GM19463 (cell line): ENCODE measurements at regions not wholly inside any gene's neighbourhood (a gene's known extent, or its start where the extent isn't known, plus 50 kb on each side); places are given as distances from the start of the nearest gene placed in this dataset.
"Not testable (repeated sequence)": the region's sequence is repeated elsewhere in the genome, so short reads cannot be mapped to it uniquely, and the experiment has no call there.

Experiments
- ATAC-seq: cut with Tn5 transposase; IDR thresholded peaks from one replicate; pipeline ENCODE4 v1.9.1; 2021; ENCODE audit warnings: mild to moderate bottlenecking, moderate library complexity; ENCODE audit not compliant: unreplicated experiment

DNA sequence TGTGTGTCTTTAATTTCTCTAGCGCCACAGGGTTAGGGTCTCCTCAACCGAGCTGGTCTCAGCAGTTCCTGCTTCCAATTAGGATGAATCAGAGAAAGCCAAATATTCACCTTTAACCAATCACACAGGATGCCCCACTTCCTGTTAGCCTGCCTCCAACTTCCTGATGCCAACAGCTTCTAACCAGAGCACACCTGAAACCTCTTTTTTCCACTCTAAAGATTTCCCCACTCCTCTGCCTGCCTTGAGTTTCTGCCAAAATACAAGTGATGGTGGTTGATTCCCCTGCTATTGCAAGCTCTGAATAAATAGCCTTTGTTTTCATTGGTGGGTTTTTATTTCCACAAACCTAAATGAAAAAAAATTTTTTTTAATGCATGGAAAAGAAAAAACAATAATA, 144.7 kb upstream of the UST start:
- no peak for ATAC-seq

DNA sequence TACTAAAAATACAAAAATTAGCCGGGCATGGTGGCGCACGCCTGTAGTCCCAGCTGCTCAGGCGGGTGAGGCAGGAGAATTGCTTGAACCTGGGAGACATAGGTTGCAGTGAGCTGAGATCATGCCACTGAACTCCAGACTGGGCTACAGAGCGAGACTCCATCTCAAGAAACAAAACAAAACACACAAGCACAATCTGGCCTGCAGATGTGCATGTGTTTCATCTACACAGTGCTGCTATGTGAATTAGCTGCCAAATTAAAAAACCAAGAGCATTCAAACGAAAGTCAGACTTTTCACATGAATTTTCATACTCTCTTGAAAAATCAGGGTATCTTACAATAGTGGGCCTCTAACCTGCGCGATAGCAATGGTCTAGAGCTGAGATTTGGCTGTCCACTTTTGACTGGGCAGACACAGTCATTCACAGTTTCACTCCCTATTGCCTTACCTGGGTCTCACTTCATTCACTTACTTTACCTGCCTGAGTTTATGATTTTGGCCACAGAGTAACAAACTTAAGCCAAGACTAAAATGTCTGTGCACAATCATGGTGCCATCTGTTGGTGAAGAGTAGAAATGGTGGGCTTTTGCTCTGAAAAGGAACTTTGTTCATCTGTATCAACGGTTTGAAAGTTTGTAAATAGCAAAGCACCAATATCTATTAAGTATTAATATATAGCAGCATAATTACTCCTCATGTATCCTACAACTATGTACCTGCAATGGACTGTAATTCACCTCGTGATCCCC, 138.5 kb upstream of the UST start:
- no peak for ATAC-seq

- ATAC-seq: no peak
These were observed 135.6 kb upstream of the UST start for GRCh38 chr6:148611213-148611612.

- ATAC-seq: no peak
These were observed 134.8 kb upstream of the UST start for GRCh38 chr6:148612043-148612442.

DNA sequence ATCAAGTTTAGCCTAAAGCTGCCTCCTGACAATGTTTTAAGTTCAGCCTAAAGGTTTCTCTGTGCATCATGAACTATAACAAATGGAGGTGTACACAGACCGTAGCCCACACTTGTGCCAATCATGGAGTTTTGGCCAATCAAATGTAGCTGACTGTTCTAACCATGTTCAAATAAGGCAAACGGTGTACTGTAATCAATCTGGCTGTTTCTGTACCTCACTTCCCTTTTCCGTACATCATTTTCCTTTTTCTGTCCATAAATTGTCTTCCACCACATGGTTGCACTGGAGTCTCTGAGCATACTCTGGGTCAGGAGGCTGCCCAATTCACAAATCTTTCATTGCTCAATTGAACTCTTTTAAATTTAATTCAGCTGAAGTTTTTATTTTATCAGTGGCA, 132.2 kb upstream of the UST start:
- ATAC-seq: no peak

DNA sequence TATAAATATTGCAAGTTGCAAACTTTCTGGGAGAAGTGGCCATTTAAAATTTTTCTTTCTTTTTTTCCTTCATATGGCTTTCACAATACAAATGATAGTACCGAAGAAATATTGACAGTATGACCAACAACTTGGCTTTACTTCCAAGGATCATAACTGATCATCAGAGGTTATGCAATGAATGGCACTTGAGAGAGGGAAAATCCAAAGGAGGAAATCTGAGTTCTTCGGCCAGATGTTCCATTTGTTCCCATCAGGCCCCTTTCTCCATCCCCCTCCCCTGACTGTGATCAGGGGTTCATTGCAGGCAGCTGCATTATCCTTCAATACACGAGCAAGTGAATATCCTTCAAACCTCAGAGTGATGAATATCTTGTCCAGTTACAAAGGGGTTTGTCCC, 130.0 kb upstream of the UST start:
- ATAC-seq: no peak

- no peak for ATAC-seq
These were observed 129.3 kb upstream of the UST start for GRCh38 chr6:148617530-148617929.

DNA sequence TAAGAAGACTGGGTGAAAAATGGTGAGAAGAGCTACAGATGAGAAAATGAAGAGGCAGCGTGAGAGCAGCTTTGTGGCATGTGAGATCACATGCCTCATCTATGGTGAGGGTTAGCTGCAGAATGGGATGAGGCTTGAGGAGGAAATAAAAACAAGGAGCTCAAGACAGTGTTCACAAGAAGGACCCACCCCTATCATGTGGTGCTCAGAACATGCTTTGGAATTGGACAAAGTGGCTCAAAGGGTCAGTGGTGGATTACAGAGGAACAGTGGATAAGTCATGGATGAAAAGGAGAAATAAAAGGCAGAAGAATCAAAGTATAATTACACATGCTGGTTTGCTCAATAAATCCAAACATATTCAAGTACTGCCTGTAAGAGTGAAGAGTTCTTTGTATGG, 126.9 kb upstream of the UST start:
- no peak for ATAC-seq

DNA sequence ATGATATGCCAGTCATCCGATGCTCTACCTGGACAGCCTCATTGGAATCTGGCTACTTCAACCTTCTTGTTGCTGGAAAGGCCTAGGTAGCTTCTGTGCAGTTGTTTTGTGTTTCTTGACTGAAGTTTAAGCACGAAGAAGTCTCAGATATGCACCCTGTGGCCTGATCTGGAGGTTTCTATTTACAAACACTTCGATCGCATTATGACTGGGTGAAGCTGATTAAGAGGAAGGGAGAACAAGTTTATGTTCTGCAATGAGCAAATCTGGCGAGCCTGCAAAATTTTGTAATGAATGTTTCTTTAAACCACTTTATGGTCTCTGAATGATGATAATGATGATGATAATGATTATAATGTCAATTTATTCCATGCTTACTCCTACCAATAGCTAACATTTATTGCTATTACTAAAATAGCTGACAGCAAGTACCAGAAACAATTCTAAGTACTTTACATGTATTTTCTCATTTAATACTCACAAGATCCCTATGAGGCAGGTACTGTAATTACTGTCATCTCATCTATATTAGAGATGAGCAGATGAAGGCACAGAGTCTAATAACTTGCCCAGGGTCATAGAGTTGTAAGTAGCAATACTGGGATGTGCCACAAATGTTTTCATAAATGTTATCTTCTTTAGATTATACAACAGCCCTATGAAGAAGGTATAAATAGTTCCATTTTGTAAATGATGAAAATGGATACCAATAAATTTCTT, 126.1 kb upstream of the UST start:
- peak; percentile 54 for ATAC-seq

- no peak for ATAC-seq
These were observed 121.2 kb upstream of the UST start for GRCh38 chr6:148625609-148626008.

DNA sequence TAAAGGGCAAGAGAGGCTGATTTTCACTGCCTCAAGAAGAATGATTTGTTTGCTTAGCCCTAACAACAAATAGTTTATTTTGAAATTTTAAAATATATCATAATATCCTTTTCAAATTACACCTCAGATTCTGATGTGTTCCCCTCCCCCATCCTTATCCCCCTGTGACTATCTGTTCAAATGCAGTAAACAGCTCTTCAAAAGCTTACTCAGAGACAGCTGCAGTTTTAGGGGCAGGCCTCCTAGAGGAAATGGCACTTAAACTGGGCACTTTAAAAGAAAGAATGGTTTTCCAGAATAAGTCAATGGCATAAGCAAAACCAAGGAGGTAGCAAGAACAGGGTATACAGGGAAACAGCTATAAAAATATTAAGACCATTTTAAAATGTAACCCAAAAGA, 118.6 kb upstream of the UST start:
- no peak for ATAC-seq

DNA sequence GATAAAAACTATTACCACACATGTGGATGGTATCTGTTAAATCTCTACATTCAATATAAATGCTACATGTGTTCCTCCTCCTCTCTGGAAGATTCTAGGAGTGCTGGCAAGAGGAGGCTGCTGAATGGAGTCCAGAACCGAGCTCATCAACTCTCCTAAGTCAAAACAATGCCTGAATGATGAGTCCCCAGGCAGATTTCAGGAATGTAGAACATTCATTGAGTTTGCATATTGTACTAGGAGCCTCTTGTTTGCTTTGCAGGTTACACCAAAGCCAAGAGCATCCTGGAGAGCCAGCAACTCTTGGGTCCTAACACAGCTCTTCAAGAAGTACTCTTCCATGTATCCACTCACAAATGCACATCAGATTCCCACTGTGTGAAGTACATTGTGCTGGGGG, 117.6 kb upstream of the UST start:
- ATAC-seq: no peak

GRCh38 chr6:148629592-148630465, 117.0 kb upstream of the UST start:
- no peak for ATAC-seq

DNA sequence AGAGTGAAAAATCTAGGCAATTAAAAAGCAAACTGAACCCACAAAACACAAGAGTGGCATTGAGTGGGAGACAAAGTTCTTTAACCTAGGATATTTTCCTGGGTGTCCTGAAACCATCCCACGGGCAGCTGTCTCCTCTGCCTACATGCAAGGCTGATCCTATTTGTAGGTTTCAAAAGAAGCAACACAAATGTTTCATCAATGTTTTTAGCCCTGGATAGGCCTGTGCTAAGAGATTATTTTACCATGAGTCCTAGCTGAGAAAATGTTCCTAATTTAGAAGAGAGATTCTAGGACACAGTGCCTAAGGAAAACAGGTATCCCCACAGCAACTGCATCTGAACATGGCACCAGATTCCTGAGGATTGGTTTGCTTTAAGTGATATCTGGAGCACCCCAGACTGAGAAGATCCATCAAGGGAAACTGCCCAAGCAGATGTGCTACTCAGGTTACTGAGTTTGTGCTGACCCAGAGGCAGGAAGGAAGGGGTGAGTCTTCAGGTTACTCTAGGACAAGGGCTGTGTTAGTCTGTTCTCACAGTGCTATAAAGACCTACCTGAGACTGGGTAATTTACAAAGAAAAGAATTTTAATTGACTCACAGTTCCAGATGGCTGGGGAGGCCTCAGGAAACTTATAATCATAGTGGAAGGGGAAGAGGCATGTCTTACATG, 111.6 kb upstream of the UST start:
- ATAC-seq: no peak

- not testable (repeated sequence) for ATAC-seq
These were observed 105.0 kb upstream of the UST start for GRCh38 chr6:148641836-148642235.

DNA sequence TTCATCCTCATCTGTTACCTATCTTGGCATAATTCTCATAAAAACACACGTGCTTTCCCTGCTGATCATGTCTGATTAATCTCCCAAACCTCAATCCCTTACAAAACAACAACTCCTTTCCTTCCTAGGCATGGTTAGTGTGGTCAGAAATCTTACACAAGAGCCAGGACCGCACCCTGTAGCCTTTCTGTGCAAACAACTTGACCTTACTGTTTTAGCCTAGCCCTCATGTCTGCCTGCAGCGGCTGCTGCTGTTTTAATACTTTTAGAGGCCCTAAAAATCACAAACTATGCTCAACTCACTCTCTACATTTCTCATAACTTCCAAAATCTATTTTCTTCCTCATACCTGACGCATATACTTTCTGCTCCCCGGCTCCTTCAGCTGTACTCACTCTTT, 103.6 kb upstream of the UST start:
- not testable (repeated sequence) for ATAC-seq

- ATAC-seq: not testable (repeated sequence)
These were observed 101.8 kb upstream of the UST start for GRCh38 chr6:148645049-148645448.

DNA sequence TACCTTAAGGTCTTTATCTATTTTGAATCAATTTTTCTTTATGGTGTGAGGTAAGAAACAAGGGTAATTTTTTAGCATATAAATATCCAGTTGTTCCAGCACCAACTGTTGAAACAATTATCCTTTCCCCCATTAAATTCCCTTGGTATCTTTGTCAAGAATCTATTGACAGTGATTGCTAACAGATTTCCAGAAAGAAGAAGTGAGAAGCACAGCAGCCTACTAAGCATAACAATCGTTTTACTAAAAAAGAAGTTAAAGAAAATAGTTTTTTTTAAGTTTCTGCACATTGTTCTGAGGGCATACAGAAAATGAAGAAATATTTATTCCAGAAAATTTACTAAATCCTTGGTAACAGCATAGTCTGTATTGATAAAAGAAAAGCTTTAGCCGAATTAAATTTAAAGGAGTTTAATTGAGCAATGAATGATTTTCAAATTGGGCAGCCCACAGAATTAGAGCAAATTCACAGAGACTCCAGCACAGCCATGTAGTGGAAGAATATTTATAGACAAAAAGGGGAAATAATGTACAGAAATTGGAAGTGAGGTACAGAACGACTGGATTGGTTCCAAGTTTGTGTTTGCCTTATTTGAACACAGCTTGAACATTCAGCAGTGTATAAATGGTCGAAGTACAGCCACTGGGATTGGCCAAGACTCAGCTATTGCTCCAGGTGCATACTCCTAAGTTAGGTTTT, 97.9 kb upstream of the UST start:
- no peak for ATAC-seq

DNA sequence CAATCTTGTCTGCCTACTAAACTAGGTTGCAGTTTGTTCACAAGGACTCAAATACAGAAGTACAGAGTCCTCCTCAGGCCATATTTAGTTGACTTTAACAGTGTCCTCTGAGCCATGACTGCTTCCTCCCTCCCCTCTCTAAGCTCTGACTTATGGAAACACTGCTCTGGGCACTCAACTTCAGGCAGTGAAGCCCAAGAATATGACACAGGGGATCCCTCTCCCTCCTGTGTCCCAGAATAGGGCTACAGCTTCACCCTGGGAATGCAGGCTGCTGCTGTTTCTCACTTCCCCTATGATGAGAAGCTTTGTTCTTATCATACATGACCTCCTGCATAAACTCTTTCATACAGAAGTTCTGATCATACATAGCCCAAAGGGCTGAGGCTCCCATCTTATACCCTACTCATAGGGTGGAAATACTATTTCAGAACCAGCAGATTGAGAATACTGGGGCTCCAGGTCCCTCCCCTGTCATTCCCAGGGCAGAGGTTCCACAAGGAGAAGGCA, 97.3 kb upstream of the UST start:
- no peak for ATAC-seq

DNA sequence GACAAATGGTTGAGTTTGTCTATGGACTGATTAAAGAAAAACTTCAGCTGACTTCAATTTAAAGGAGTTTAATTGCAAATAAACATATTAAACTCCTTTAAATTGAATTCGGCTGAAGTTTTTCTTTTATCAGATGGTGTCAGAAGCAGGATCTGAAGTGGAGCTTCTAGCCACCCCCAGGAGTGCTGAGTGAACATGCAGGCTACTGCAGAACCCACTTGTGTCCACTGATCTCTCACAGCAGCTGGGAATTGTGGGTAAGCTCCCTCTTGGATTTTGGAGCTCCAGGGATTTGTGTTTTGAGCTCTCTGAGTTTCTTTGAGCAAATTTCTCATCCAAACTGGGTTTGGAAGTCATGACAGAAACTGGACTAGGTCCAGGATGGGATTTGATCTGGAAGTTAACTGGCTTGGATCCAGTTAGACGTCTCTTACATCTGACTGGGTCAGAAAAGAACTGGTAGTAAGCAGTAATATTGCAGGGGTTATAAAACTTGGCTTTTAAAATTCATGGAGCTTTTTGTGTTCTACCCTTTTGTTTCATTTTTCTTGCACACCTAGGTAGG, 95.8 kb upstream of the UST start:
- ATAC-seq: no peak
